Keratinocyte (primary cell): ENCODE measurements at regions not wholly inside any gene's neighbourhood (a gene's known extent, or its start where the extent isn't known, plus 50 kb on each side); places are given as distances from the start of the nearest gene placed in this dataset.

Source experiments
- DNase-seq: peaks from one replicate; pipeline ENCODE4 v3.0.0-alpha.2; 2011; ENCODE audit warnings: low read depth, missing footprints, low spot score
- FAIRE-seq: peaks from 2 replicates; lab custom pipeline; 2011; peaks lifted over from hg19 to GRCh38; lab: Jason Lieb, UNC
- H2AFZ ChIP-seq: 2 replicates; pipeline ENCODE4 v1.6.0; 2012; ENCODE audit warnings: low read length, control low read depth, inconsistent platforms; ENCODE audit not compliant: control insufficient read depth
- H3K27ac ChIP-seq: 2 replicates; pipeline ENCODE4 v1.5.1; 2011; ENCODE audit warnings: low read length; ENCODE audit not compliant: control insufficient read depth, insufficient read depth
- H3K27me3 ChIP-seq: 3 replicates; pipeline ENCODE4 v1.6.0; 2011; ENCODE audit warnings: low read length; ENCODE audit not compliant: control insufficient read depth, insufficient read depth; ENCODE audit errors: extremely low read depth
- H3K36me3 ChIP-seq, 2 experiments: 2 replicates in 1 of 2; 3 replicates in 1 of 2; pipeline ENCODE4 v1.5.1; 2011; ENCODE audit warnings: low read length in 2 of 2, mild to moderate bottlenecking in 1 of 2; ENCODE audit not compliant: control insufficient read depth in 2 of 2, insufficient read depth in 2 of 2; ENCODE audit errors: extremely low read depth in 1 of 2
- H3K4me1 ChIP-seq: 3 replicates; pipeline ENCODE4 v1.5.1; 2011; ENCODE audit warnings: low read length; ENCODE audit not compliant: control insufficient read depth, insufficient read depth; ENCODE audit errors: extremely low read depth
- H3K4me2 ChIP-seq: 3 replicates; pipeline ENCODE4 v1.6.0; 2011; ENCODE audit warnings: low read depth, low read length; ENCODE audit not compliant: control insufficient read depth, insufficient read depth; ENCODE audit errors: extremely low read depth
- H3K4me3 ChIP-seq, 3 experiments: fragments of 200-600 bp in 1 of 3; sonication (generic) in 1 of 3; 2 replicates in 2 of 3; 3 replicates in 1 of 3; pipeline ENCODE4 v1.5.1; 2011 to 2016; ENCODE audit warnings: low read length in 3 of 3, mild to moderate bottlenecking in 3 of 3, control low read depth in 2 of 3, inconsistent platforms in 1 of 3, low read depth in 1 of 3, mixed read lengths in 1 of 3, mixed run types in 1 of 3, moderate library complexity in 1 of 3; ENCODE audit not compliant: control insufficient read depth in 2 of 3, insufficient read depth in 2 of 3; ENCODE audit errors: extremely low read depth in 1 of 3
- H3K79me2 ChIP-seq: 2 replicates; pipeline ENCODE4 v1.6.0; 2012; ENCODE audit warnings: low read length; ENCODE audit not compliant: control insufficient read depth, insufficient read depth
- H3K9ac ChIP-seq: 3 replicates; pipeline ENCODE4 v1.6.0; 2011; ENCODE audit warnings: low read length; ENCODE audit not compliant: control insufficient read depth, insufficient read depth; ENCODE audit errors: extremely low read depth
- H3K9me1 ChIP-seq: 3 replicates; pipeline ENCODE4 v1.6.0; 2011; ENCODE audit warnings: low read length; ENCODE audit not compliant: control insufficient read depth, insufficient read depth; ENCODE audit errors: extremely low read depth
- H3K9me3 ChIP-seq: 2 replicates; pipeline ENCODE4 v1.5.1; 2012; ENCODE audit warnings: low read depth, low read length; ENCODE audit not compliant: control insufficient read depth
- H4K20me1 ChIP-seq: 3 replicates; pipeline ENCODE4 v1.6.0; 2011; ENCODE audit warnings: low read length; ENCODE audit not compliant: control insufficient read depth, insufficient read depth; ENCODE audit errors: extremely low read depth
- EZH2 ChIP-seq: IDR thresholded peaks from one replicate; pipeline ENCODE4 v1.6.1; 2012; ENCODE audit warnings: inconsistent platforms, mild to moderate bottlenecking, low read length, moderate library complexity
- dilution Hi-C: fragments of 300-500 bp; cut with MboI; formaldehyde crosslinking; loops from one replicate; pipeline ENCODE4 v1.7.0; 2020; ENCODE audit warnings: low sequenced_read_pairs; ENCODE audit not compliant: extremely low pct_ligation_motif_present
- TF ChIP-seq, protein P1 (sequence below), 3 experiments: IDR thresholded peaks in 1 of 3; conservative IDR thresholded peaks in 1 of 3; optimal IDR thresholded peaks in 1 of 3; 2 replicates in 2 of 3; 3 replicates in 1 of 3; pipeline versions ENCODE3 to v1.5.1; 2011; ENCODE audit warnings: low read length in 3 of 3, mild to moderate bottlenecking in 3 of 3, moderate library complexity in 2 of 3, control low read depth in 1 of 3, inconsistent platforms in 1 of 3; ENCODE audit not compliant: insufficient read depth in 2 of 3; ENCODE audit errors: extremely low read depth in 1 of 3

DNA sequence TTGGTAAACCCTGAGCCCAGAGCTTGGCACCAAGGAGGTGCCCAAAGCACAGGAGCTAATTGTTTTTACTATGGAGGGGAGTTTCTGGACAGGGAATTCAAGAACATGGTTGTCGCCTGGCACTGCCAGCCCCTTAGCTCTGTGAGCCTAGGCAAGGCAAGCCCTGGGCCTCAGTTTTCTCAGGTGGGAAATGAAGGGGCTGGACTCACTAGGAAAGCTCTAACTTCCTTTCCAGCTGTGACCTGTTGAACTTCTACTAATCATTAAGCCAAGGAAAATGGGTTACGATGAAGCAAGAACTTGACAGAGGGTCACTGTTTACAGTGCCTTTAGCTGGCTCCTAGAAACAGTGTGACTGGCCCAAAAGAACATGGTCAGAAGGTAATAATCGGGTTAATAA lies 277.2 kb downstream of the SHQ1 start:
- DNase-seq (no peak), FAIRE-seq (no peak)
- Histone ChIP-seq H3K36me3 (no peaks in the 10 kb centered on the region), H3K27ac (no peak overlapping the region), H3K9ac (no peak overlapping the region), H4K20me1 (no peaks in the 10 kb centered on the region), H3K4me3 (no peak overlapping the region), H2AFZ (no peak overlapping the region), H3K9me1 (no peaks in the 10 kb centered on the region), H3K27me3 (no peaks in the 10 kb centered on the region), H3K4me1 (no peaks in the 10 kb centered on the region), H3K4me2 (no peak overlapping the region), H3K9me3 (no peaks in the 10 kb centered on the region), H3K79me2 (no peaks in the 10 kb centered on the region)
- dilution Hi-C loops, result no loop called here
- no peak for TF ChIP-seq EZH2
- TF ChIP-seq, protein P1, sequence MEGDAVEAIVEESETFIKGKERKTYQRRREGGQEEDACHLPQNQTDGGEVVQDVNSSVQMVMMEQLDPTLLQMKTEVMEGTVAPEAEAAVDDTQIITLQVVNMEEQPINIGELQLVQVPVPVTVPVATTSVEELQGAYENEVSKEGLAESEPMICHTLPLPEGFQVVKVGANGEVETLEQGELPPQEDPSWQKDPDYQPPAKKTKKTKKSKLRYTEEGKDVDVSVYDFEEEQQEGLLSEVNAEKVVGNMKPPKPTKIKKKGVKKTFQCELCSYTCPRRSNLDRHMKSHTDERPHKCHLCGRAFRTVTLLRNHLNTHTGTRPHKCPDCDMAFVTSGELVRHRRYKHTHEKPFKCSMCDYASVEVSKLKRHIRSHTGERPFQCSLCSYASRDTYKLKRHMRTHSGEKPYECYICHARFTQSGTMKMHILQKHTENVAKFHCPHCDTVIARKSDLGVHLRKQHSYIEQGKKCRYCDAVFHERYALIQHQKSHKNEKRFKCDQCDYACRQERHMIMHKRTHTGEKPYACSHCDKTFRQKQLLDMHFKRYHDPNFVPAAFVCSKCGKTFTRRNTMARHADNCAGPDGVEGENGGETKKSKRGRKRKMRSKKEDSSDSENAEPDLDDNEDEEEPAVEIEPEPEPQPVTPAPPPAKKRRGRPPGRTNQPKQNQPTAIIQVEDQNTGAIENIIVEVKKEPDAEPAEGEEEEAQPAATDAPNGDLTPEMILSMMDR (optimal IDR thresholded peaks at IDR 0.05 in 1 of 3, IDR thresholded peaks at IDR 0.05 in 1 of 3, conservative IDR thresholded peaks at IDR 0.05 in 1 of 3; ENCODE audit: extremely low read depth in 1 of 3, insufficient read depth in 2 of 3, low read length in 3 of 3), result no peak

DNA sequence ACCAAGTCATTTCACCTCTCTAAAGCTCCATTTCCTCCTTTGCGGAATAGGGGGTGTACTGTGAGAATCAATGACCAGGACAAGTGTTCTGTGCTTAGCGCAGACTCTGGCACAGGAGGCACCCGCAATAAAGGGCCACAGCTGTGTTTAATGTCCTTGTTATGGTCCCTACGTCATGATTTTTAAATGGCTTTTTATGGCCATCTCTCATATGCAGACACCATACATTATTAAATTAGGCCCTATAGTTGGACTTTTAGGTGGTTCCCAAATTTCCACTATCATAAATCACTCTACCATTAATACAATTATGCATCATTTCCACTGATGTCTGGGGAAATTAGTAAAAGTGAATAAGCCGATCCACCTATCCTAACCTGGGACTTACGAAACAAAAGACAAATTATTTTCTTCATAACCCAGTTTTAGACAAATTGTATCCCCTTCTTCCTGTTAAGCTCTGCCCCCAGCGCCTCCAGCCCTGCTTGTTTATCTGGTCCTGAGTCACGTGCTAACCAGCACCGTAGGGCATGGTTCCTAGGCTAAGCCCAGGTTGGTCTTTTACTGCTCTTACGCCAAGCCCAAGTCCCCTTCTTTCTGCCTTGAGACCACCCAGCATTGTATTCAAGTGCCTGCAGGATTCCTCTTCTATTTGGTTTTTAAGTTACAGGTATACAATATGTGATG lies 278.3 kb downstream of the SHQ1 start:
- dilution Hi-C loops, result no loop called here
- Histone ChIP-seq H3K9me3 (no peaks in the 10 kb centered on the region), H3K27ac (no peak overlapping the region), H3K9me1 (no peaks in the 10 kb centered on the region), H2AFZ (no peak overlapping the region), H3K79me2 (no peaks in the 10 kb centered on the region), H3K36me3 (no peaks in the 10 kb centered on the region), H3K9ac (no peak overlapping the region), H4K20me1 (no peaks in the 10 kb centered on the region), H3K4me1 (no peaks in the 10 kb centered on the region), H3K4me3 (no peak overlapping the region), H3K4me2 (no peak overlapping the region), H3K27me3 (no peaks in the 10 kb centered on the region)
- TF ChIP-seq EZH2, result no peak
- TF ChIP-seq, protein P1 (optimal IDR thresholded peaks at IDR 0.05 in 1 of 3, IDR thresholded peaks at IDR 0.05 in 1 of 3, conservative IDR thresholded peaks at IDR 0.05 in 1 of 3; ENCODE audit: extremely low read depth in 1 of 3, insufficient read depth in 2 of 3, low read length in 3 of 3), result no peak
- FAIRE-seq (no peak), DNase-seq (no peak)
